Karpas-422 (cell line): ENCODE measurements at regions not wholly inside any gene's neighbourhood (a gene's known extent, or its start where the extent isn't known, plus 50 kb on each side); places are given as distances from the start of the nearest gene placed in this dataset.

Experiments
- DNase-seq: peaks from one replicate; pipeline ENCODE4 v3.0.0-alpha.2; 2015
- H2AFZ ChIP-seq: fragments of 200-600 bp; sonication (generic); 2 replicates; pipeline ENCODE4 v1.6.1; 2014; ENCODE audit warnings: antibody characterized with exemption, low read length, mixed read lengths
- H3K27ac ChIP-seq: fragments of 200-600 bp; sonication (generic); 2 replicates; pipeline ENCODE4 v1.5.1; 2014; ENCODE audit warnings: mild to moderate bottlenecking, low read length, moderate library complexity
- H3K27me3 ChIP-seq: fragments of 200-600 bp; sonication (generic); 2 replicates; pipeline ENCODE4 v1.6.1; 2014; ENCODE audit warnings: low read length, mixed read lengths
- H3K36me3 ChIP-seq: fragments of 200-600 bp; sonication (generic); 2 replicates; pipeline ENCODE4 v1.6.1; 2014; ENCODE audit warnings: low read length, mixed read lengths; ENCODE audit not compliant: insufficient read depth
- H3K4me1 ChIP-seq: fragments of 200-600 bp; sonication (generic); 2 replicates; pipeline ENCODE4 v1.6.1; 2014; ENCODE audit warnings: mild to moderate bottlenecking, low read length, mixed read lengths
- H3K4me2 ChIP-seq: fragments of 200-600 bp; sonication (generic); 2 replicates; pipeline ENCODE4 v1.6.1; 2014; ENCODE audit warnings: low read length, low read depth, mild to moderate bottlenecking; ENCODE audit not compliant: poor library complexity, severe bottlenecking
- H3K4me3 ChIP-seq: fragments of 200-600 bp; sonication (generic); 2 replicates; pipeline ENCODE4 v1.5.1; 2014; ENCODE audit warnings: mild to moderate bottlenecking, antibody characterized with exemption, low read length, mixed read lengths
- H3K79me2 ChIP-seq: fragments of 200-600 bp; sonication (generic); 2 replicates; pipeline ENCODE4 v1.6.1; 2014; ENCODE audit warnings: mild to moderate bottlenecking, low read length, mixed read lengths
- H3K9ac ChIP-seq: fragments of 200-600 bp; sonication (generic); 2 replicates; pipeline ENCODE4 v1.6.0; 2014; ENCODE audit warnings: low read length
- H3K9me2 ChIP-seq: fragments of 200-600 bp; sonication (generic), shearing (Covaris generic); replicated peaks from 2 replicates; pipeline ENCODE4 v1.6.0; 2014; ENCODE audit warnings: mild to moderate bottlenecking, low read length, moderate library complexity; ENCODE audit not compliant: insufficient read depth
- H3K9me3 ChIP-seq: fragments of 300-700, 200-600 bp; sonication (generic); 2 replicates; pipeline ENCODE4 v1.6.1; 2014; ENCODE audit warnings: low read length, mixed read lengths
- H4K20me1 ChIP-seq: fragments of 200-600 bp; sonication (generic); 2 replicates; pipeline ENCODE4 v1.6.1; 2014; ENCODE audit warnings: mild to moderate bottlenecking, antibody characterized with exemption, low read length, low read depth; ENCODE audit not compliant: insufficient read depth

- H3K9me2 ChIP-seq: no peaks in the 10 kb centered on the region
- no peaks in the 10 kb centered on the region for H4K20me1 ChIP-seq
- no peaks in the 10 kb centered on the region for H3K9me3 ChIP-seq
- no peak overlapping the region for H3K4me3 ChIP-seq
- H3K9ac ChIP-seq: no peak overlapping the region
- H3K4me1 ChIP-seq: peaks cover 13% of the 10 kb centered on the region
- H2AFZ ChIP-seq: no peak overlapping the region
- no peak for DNase-seq
- no peaks in the 10 kb centered on the region for H3K27me3 ChIP-seq
- no peaks in the 10 kb centered on the region for H3K79me2 ChIP-seq
- H3K4me2 ChIP-seq: no peak overlapping the region
- no peak overlapping the region for H3K27ac ChIP-seq
- H3K36me3 ChIP-seq: no peaks in the 10 kb centered on the region
Measured at GRCh38 chr3:40713795-40714194, 189.0 kb downstream of the ZNF621 start.

GRCh38 chr3:40714771-40715345 lies 190.1 kb downstream of the ZNF621 start:
- H3K4me2 ChIP-seq: no peak overlapping the region
- no peaks in the 10 kb centered on the region for H4K20me1 ChIP-seq
- no peak overlapping the region for H2AFZ ChIP-seq
- DNase-seq: no peak
- no peaks in the 10 kb centered on the region for H3K9me2 ChIP-seq
- peaks cover 16% of the 10 kb centered on the region for H3K4me1 ChIP-seq
- H3K4me3 ChIP-seq: no peak overlapping the region
- H3K9ac ChIP-seq: no peak overlapping the region
- H3K27me3 ChIP-seq: no peaks in the 10 kb centered on the region
- no peaks in the 10 kb centered on the region for H3K79me2 ChIP-seq
- no peaks in the 10 kb centered on the region for H3K36me3 ChIP-seq
- no peak overlapping the region for H3K27ac ChIP-seq
- H3K9me3 ChIP-seq: no peaks in the 10 kb centered on the region

GRCh38 chr3:40715551-40715950 lies 190.8 kb downstream of the ZNF621 start:
- no peak overlapping the region for H3K27ac ChIP-seq
- no peaks in the 10 kb centered on the region for H3K27me3 ChIP-seq
- DNase-seq: no peak
- no peaks in the 10 kb centered on the region for H3K9me2 ChIP-seq
- H3K4me3 ChIP-seq: no peak overlapping the region
- no peaks in the 10 kb centered on the region for H4K20me1 ChIP-seq
- H3K4me1 ChIP-seq: peaks cover 16% of the 10 kb centered on the region
- no peaks in the 10 kb centered on the region for H3K36me3 ChIP-seq
- H3K9me3 ChIP-seq: no peaks in the 10 kb centered on the region
- H3K9ac ChIP-seq: no peak overlapping the region
- no peak overlapping the region for H3K4me2 ChIP-seq
- no peaks in the 10 kb centered on the region for H3K79me2 ChIP-seq
- no peak overlapping the region for H2AFZ ChIP-seq

- H3K4me3 ChIP-seq: no peak overlapping the region
- H3K9ac ChIP-seq: no peak overlapping the region
- H3K9me2 ChIP-seq: no peaks in the 10 kb centered on the region
- H3K4me2 ChIP-seq: no peak overlapping the region
- no peaks in the 10 kb centered on the region for H3K36me3 ChIP-seq
- H2AFZ ChIP-seq: no peak overlapping the region
- H3K27ac ChIP-seq: no peak overlapping the region
- no peaks in the 10 kb centered on the region for H3K9me3 ChIP-seq
- H3K79me2 ChIP-seq: no peaks in the 10 kb centered on the region
- H3K27me3 ChIP-seq: no peaks in the 10 kb centered on the region
- no peaks in the 10 kb centered on the region for H4K20me1 ChIP-seq
- H3K4me1 ChIP-seq: peaks cover 16% of the 10 kb centered on the region
- DNase-seq: no peak
Measured at GRCh38 chr3:40717471-40717870, 192.7 kb downstream of the ZNF621 start.

- Histone ChIP-seq H3K4me2 (peak overlapping the region; percentile 19), H3K4me3 (no peak overlapping the region), H3K9ac (no peak overlapping the region), H3K9me2 (no peaks in the 10 kb centered on the region), H2AFZ (no peak overlapping the region), H3K27ac (no peak overlapping the region), H3K9me3 (no peaks in the 10 kb centered on the region), H4K20me1 (no peaks in the 10 kb centered on the region), H3K27me3 (no peaks in the 10 kb centered on the region), H3K36me3 (no peaks in the 10 kb centered on the region), H3K4me1 (peaks cover 16% of the 10 kb centered on the region), H3K79me2 (no peaks in the 10 kb centered on the region)
- no peak for DNase-seq
Measured at GRCh38 chr3:40718209-40718608, 193.4 kb downstream of the ZNF621 start.

GRCh38 chr3:40718681-40719080 lies 193.9 kb downstream of the ZNF621 start:
- peak; percentile 79 for DNase-seq
- H3K79me2 ChIP-seq: no peaks in the 10 kb centered on the region
- H3K9ac ChIP-seq: no peak overlapping the region
- no peaks in the 10 kb centered on the region for H3K9me2 ChIP-seq
- H4K20me1 ChIP-seq: no peaks in the 10 kb centered on the region
- peak overlapping the region; percentile 19 for H3K4me2 ChIP-seq
- no peaks in the 10 kb centered on the region for H3K27me3 ChIP-seq
- H3K36me3 ChIP-seq: no peaks in the 10 kb centered on the region
- no peak overlapping the region for H3K4me3 ChIP-seq
- peaks cover 16% of the 10 kb centered on the region for H3K4me1 ChIP-seq
- H3K27ac ChIP-seq: no peak overlapping the region
- H3K9me3 ChIP-seq: no peaks in the 10 kb centered on the region
- H2AFZ ChIP-seq: no peak overlapping the region

GRCh38 chr3:40719660-40720287 lies 195.0 kb downstream of the ZNF621 start:
- Histone ChIP-seq H3K9me3 (no peaks in the 10 kb centered on the region), H3K4me3 (no peak overlapping the region), H4K20me1 (no peaks in the 10 kb centered on the region), H3K79me2 (no peaks in the 10 kb centered on the region), H3K36me3 (no peaks in the 10 kb centered on the region), H3K4me1 (peaks cover 16% of the 10 kb centered on the region), H3K4me2 (no peak overlapping the region), H3K9me2 (no peaks in the 10 kb centered on the region), H3K27me3 (no peaks in the 10 kb centered on the region), H3K9ac (no peak overlapping the region), H2AFZ (no peak overlapping the region), H3K27ac (no peak overlapping the region)
- no peak for DNase-seq

GRCh38 chr3:40720341-40720740 lies 195.6 kb downstream of the ZNF621 start:
- no peak overlapping the region for H3K4me3 ChIP-seq
- no peaks in the 10 kb centered on the region for H4K20me1 ChIP-seq
- H3K9ac ChIP-seq: no peak overlapping the region
- no peaks in the 10 kb centered on the region for H3K36me3 ChIP-seq
- H3K9me3 ChIP-seq: no peaks in the 10 kb centered on the region
- no peak overlapping the region for H3K27ac ChIP-seq
- no peak overlapping the region for H2AFZ ChIP-seq
- H3K9me2 ChIP-seq: no peaks in the 10 kb centered on the region
- peaks cover 16% of the 10 kb centered on the region for H3K4me1 ChIP-seq
- no peaks in the 10 kb centered on the region for H3K79me2 ChIP-seq
- H3K4me2 ChIP-seq: no peak overlapping the region
- H3K27me3 ChIP-seq: no peaks in the 10 kb centered on the region
- no peak for DNase-seq
